GM19025 (cell line): ENCODE measurements at regions not wholly inside any gene's neighbourhood (a gene's known extent, or its start where the extent isn't known, plus 50 kb on each side); places are given as distances from the start of the nearest gene placed in this dataset.

Experiments
- ATAC-seq: cut with Tn5 transposase; IDR thresholded peaks from one replicate; pipeline ENCODE4 v1.9.1; 2021; ENCODE audit warnings: mild to moderate bottlenecking, low read depth, moderate library complexity; ENCODE audit not compliant: unreplicated experiment

DNA sequence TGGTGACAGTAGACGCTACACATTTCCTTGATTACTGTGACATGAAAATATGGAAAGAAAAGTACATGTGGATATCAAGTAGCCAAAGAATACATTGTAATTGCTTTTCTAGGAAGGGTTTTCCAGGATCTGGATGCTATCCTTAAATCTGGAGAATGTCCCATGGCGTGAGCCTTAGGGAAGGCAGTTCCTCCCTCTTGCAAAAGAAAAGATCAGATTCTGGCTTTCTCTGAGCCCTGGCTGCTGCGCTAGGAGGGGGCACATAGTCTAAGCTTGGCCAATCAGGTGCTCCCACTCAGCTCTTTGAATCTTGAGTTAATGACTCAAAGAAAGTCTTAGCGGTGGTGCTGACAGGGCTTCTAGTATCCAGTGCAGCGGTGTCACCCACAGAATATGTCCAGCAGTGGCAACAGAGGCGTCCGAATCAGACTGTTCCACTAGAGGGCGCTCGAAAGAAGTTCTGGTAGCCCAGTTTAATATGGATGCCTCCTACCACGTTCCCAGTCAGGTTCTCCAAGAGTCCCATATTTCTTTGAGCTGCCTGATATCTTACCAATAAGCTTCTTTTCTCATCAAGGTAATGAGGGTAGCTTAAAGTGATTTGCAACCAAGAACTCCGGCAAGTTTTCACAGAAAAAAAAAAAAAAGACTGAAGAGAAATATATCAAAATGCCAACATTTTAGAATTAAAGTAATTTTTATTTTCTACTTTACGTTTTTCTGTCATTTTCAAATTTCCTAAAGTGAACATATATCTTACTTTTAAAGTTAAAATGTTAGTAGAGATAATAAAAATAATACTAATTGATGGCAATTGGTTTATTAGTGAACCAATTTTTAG, 213.4 kb upstream of the S100G start:
- ATAC-seq = no peak

DNA sequence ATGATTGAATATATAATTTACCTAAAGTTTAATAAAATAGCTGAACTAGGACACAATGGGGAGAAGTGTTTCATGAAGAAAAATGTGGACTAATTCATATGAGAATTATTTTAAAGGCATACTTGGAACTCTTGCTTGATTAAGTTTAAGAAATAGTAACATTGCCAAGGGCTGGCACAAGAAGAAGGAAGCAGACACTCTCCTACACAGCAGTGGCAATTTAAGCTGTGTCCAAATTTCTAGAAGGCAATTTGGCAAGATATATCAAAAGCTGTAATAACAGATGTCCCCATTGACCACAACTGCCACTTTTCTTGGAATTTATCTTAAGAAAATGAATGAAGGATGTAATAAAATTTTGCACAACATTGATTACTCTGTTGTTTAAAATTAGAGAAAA, 209.5 kb upstream of the S100G start:
- no peak for ATAC-seq

DNA sequence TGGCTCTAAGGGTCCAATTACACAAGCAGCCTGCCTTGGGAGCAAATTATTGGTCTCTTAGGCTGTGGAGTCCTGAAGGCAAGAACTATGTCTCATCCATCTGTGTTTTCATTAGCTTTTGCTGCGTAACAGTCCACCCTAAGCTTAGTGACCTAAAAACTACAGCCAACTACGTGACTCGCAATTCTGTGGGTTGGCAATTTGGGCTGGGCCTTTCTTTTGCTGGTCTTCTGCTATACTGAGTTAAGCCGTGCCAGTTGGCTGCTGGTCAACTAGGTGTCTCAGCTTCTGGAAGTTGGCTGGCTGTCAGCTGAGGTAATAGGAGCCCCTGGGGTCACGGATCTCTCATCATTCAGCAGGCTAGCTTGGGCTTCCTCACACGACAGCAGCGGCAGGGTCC, 205.6 kb upstream of the S100G start:
- no peak for ATAC-seq

DNA sequence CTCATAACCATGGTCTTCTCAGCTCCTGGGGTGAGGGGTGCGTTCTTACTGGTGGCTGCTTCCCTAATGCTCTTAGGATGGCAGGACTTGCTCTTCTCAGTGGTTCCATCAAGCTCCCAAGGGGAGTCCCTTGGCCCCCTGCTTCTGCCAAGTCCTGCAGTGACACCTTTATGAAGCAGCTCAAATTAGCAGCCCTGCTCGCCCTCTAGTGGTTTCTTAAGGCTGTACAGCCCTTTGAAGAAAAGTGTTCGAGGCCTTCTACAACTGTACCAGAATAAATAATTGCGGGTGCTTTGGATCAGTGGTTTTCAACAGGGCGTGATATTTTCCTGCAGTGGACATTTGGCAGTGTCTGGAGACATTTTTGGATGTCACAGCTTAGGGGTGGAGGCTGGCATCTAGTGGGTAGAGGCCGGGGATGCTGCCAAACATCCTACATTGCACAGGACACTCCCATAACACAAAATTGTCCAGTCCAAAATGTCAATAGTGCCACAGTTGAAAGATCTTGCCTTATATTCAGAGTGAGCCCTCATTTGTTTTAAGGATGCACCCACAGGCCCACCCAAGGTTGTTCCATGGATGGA, 204.7 kb upstream of the S100G start:
- ATAC-seq = no peak

DNA sequence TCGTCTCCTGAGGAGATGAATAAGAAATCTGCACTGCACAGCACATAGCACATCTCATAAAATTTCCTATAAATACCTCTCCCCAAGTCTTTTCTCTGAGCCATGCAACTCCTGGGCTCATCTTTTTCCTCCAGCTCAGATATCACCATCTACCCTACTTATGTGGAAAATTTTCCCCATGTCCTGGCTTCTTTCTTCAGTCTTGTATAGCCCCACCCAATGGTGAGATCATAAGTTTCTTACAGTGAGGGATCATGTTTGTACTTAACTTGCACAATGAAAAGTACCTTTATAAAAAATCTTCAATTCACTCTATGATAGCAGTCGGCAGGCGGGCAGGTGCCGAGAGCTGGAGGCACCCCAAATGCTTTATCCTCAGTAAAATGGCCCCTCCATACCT, 198.6 kb upstream of the S100G start:
- ATAC-seq = no peak

DNA sequence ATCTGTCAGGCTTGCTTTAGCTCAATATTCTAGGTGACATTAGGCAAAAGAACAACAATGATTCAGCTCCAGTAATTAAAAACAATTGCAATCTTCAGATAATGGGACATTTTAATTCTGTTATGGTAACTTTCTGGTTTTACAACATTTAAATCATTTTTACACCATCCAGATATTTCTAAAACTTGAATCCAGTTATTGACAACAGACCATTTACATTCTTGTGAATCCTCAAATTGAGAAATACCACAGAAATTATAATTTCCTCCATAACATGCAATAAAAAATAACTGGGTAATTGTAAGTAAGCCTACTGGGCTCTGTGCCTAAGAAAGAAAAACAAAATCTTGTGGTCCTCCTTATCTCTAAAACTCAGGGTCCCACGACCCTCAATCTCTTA, 195.0 kb upstream of the S100G start:
- ATAC-seq = no peak

DNA sequence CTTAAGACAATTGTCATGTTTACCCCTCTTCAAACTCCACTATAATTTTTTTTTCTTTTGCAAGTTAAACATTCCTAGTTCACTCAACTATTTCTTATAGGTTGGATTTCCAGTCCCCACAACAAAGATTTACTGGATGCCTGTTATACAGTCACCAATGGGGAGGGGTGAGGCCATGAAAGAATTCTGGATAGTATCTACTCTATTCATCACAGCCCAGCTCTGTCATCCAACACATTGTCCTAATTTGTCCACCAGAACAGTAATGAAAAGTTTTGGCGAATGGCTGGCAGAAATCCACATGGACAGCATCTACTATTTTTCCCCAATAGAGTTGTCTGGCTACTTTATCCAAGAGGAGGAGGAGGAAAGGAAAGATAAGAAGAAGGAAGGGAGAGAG, 192.7 kb upstream of the S100G start:
- no peak for ATAC-seq

DNA sequence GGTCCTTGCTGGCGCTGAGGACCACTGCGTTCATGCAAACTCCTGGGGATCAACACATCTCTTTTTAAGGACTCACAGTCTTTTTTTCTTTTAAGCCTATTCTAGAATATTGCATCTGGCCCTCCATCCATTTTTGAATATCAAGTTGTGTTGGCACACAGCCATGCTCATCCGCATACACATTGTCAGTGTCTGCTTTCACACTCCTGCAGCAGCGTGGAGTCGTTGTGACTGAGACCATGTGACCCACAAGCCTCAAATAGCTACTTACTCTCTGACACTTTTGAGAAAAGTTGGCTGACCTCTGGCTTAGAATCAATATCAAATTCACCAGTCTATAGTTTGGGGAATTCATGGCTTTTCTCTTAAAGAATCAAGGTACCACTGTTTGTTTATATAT, 191.8 kb upstream of the S100G start:
- no peak for ATAC-seq

DNA sequence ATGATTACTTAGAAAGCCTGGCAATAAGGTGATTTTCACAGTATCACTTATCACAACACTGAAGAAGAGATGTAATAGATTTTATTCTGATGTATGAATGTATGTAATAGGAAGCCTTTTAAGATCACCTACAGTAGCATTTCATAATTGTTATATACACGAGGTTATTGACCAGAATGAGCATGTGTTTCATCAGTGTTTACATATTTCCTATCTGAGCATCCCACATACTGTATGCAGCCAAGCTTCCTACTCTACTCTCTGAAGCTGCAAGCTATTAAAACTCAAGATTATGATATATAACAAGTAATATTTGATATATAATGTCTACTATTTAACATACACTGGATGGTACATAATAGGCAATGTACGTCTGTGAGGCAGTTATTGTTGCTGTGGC, 190.9 kb upstream of the S100G start:
- no peak for ATAC-seq

DNA sequence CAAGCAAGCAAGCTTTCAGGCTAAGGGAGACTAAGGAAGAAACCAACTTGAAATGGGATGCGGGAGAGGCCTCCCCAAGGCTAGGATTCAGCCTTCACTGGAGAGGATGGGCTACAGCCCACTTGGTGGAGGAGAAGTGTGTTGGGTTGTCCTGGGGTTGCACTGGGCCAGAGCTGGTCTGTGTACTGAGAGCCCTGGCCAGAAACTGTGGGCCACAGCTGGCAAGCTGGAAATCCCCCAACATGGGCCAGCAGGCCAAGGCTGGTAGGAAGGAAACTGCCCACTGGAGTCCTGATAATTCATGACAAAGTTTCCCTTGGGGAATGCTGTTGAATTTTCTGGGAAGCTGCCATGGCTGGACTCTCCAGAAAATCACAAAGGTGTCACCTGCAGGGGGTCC, 188.0 kb upstream of the S100G start:
- no peak for ATAC-seq

DNA sequence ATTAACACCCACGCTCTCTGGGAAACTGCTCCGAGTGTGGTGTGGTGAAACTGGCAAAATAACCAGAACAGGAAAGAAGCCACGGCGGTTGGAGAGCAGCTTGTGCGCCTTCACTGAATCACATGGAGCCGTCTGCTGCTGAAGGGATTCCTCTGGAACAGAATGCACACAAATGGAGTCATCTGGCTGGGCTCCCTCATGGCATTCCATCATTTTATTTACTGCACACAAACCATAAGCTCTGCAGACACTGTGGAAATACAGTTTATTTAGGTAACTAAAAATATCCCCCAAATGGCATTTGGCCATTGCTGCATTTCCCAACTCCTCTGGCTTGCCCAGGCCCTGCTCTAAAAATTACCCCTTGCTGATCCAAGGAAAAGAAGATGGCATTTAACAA, 187.0 kb upstream of the S100G start:
- ATAC-seq = no peak

DNA sequence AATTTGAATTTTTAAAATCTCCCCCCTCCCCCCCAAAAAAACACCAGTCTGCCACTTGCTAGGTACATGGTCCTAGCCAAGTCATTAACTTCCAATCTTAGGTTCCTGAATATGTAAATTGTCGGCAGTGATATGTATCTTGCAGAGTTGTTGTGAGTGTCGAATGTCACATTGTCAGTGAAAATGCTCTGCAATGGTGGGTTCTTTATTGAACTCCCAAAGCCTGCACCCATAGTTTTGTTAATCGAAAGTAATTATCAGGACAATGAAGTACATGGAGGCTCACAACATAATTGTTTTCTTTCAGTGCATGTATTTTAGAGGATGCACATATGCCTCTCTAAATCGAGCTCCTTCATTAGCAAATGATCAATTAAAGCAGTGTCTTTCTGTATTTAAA, 185.6 kb upstream of the S100G start:
- no peak for ATAC-seq

DNA sequence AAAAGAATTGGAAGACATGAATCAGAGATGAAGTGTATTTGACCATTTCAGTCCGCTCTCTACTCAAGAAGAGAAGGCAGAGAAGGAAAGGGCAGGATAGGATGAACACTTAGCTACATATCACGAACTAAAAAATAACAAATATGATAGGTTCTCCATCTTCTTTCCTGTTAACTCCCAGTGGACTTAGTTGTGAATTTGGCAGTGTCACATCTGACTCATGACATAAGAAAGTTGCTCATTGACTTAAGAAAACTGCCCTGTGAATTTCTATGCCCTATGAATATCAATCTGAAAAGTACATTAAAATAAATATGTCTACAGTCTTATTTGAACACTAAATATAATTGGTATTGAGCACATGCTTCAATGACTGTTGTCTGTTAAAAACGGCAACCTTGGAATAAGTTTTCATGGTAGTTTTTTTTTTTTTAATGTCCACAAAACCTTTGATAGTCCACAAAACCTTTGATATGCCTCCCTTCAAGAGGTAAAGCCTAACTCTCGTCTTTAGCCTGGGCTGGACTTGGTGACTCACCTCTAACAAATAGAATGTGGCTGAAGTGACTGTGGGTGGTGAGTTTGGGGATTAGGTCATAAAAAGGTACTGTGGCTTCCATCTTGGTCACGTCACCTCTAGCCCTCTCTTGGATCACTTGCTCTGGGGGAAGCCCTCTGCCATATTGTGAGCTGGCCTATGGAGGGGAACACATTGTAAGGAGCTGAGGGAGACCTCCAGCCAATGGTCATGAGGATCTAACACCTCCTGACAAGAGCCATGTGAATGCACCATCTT, 184.7 kb upstream of the S100G start:
- ATAC-seq = no peak

DNA sequence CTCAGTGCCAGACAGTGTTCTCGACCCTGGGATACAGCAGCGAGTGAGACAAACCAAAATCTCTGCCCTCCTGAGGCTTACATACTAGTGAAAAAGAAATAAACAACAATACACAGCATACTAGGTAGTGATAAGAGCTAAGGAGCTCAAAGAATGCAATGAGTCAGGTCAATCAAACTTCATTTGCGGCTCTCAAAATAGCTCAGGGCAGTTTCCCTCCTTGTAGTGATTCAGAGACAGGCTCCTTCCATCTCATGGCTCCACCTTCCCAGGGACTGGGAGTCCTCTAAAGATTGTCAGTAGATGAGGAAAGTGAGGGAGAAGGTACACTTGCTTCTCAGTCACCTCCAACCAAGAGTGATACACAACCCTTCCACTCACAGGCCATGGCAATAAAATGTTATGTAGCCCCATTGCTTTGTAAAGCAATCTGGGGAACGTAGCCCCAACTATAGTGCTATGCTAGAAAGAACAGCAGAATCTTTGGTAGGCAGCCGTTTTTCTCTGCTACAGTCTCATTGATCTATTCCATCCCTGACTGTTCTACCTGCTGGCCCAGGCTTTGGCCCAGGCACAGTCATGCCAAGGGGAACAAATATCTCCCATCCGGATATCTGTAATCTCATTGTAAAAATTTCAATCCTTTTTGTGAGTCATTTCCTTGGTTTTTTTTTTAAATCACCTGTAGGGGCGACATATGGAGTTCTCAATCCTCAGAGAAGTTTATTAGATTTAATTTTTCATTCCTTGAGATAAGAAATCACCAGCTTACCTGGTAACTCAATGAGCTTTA, 183.1 kb upstream of the S100G start:
- ATAC-seq = no peak

DNA sequence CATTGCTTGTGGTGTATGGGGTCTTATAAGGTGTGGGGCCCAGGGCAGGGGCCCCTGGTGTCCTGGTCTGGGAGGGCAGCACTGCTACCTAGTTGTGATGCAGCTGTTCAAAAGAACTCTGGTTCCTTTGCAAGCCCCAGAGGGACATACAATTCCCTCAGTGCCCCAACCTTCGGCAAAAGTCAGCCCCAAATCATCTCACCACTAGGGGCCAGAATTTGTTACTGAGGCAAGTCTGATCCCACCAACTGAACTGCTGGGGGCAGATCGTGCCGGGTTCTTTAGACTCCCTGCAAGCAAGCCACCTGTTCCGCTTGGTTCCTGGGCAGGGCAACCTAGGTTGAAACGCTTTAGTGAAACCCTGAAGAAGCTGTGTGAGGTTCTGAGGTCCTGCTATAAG, 180.1 kb upstream of the S100G start:
- ATAC-seq = no peak

DNA sequence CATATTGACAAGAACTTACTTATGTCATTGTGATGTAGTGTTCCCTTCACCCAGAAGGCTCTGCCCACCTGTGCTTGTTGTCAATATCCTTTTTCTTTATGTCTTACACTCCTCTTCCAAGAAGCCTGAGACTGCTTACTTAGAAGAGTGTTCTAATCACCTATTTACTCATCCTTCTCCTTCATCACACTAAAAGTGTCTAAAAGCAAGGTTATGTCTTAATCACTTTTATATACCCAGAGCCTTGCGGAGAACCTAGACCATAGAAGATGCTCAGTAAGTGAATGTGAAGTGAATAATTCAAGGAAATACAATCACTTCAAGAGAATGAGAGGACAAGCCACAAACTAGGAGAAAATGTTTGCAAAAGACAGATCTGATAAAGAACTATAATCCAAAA, 177.6 kb upstream of the S100G start:
- ATAC-seq = no peak

DNA sequence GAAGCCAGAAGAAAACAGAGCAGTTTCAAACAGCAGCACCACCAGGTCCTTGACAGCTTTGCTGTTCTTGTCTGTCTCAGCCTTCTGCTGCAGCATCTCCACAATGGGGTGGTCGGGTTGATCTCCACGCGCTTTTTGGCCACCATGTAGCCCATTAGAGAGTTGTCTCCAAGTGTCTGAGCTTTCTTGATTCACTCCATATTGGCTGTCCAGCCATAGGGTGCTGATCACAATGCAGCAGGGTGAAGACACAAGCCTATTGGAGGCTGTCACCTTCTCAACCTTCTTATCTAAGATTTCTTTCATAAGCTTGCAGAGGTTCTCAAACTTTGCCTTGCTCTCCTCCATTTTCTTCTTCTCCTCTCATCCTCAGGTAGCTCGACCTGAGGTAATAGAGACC, 175.4 kb upstream of the S100G start:
- ATAC-seq = no peak

DNA sequence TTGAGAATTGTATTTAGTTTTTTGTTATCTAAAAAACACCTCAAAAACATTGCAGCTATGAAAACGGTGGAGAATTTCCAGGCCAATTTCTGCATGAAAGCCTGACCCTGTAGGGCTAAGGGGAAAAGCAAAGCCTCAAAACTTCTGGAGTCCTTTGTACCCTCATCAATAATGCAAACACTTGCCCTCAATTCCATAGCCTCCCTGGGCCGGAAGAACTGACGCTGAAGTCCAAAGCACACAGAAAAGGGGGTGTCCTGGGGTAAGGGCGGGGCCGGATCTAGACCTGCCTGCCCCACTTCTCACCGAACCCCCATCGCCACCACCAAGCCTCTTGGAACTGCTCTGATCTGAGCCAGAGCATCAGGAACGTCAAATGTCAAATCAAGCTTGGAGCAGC, 173.9 kb upstream of the S100G start:
- no peak for ATAC-seq

DNA sequence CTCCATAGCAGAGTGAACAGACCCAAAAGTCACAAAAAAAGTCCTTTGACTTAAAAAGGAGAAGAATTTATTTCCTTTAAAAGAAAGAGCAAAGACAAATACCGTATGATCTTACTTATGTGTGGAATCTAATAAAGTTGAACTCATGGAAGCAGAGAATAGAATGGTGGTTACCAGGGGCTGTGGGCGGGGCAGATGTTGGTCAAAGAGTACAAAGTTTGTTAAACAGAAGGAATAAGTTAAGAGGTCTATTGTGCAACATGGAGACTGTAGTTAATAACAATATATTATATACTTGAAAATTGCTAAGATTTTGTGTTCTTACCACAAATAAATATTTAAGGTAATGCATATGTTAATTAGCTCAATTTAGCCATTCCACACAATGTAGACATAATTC, 173.3 kb upstream of the S100G start:
- no peak for ATAC-seq

DNA sequence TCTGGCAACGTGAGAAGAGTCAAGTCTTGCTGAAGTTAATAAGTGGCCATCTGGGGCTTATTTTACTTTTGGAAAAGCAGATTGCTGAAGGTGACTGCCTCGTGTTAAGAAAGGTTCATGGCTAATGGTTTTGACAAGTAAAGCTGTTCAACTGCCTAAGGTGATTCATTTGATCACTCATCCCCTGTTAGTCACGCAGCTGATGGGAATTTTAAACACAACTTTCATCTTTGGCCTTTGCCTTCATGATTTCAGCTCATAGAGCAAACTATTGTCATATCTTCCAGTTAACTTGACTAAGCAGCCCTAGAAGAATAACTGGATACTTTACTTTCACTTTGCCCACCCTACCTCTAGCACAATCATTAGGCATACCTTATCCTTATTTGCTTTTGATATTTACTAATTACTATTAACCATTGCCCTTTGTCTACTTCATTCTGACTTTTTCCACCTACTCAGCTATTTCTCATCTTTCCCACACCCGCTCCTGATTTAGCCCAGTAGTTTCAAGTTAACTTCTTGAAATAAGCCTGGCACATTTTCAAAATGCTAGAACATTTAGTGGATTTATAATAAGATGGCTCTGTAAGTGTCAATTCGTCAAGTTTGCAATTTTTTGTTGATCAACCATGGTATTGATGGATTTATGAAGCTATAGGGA, 170.6 kb upstream of the S100G start:
- ATAC-seq = no peak
